HG02571 (cell line): ENCODE measurements at regions not wholly inside any gene's neighbourhood (a gene's known extent, or its start where the extent isn't known, plus 50 kb on each side); places are given as distances from the start of the nearest gene placed in this dataset.
"Not testable (repeated sequence)": the region's sequence is repeated elsewhere in the genome, so short reads cannot be mapped to it uniquely, and the experiment has no call there.

Source experiments
- ATAC-seq: cut with Tn5 transposase; IDR thresholded peaks from one replicate; pipeline ENCODE4 v1.9.1; 2021; ENCODE audit warnings: mild to moderate bottlenecking, moderate library complexity; ENCODE audit not compliant: unreplicated experiment

DNA sequence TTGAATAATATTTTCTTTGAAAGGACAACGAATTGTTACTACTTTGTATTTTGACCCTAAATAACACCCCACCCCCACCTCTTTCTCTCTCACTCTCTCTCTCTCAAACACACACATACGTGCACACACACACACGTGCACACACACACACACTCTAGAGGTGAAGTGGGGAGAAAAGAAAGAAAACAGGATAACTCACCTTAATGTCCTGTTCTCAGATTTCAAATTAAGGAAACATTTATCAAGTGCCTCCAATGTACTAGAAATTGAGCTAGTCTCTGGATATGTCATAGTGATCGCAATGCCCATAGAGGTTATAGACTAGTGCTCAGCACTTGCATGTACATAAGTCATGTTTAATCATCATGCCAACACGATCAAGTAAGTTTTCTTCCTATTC is 1483.6 kb upstream of the SEL1L start:
- no peak for ATAC-seq

DNA sequence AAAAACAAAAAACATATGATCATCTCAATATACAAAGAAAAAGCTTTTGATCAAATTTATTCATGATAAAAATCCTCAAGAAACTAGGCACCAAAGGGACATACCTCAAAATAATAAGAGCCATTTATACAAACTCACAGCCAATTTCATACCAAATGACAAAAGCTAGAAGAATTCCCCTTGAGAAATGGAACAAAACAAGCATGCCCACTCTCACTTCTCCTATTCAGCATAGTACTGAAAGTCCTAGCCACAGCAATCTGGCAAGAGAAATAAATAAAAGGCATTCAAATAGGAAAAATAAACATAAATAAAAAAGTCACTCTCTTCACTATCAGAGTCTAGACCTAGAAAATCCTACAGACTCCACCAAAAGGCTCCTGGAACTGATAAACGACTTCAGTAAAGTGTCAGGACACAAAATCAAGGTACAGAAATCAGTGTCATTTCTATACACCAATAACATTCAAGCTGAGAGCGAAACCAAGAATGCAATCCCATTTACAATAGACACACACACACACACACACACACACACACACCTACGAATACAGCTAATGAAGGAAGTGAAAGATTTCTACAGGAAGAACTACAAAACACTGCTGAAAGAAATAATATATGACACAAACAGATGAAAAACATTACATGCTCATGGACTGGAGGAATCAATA is 1486.2 kb upstream of the SEL1L start:
- no peak for ATAC-seq

DNA sequence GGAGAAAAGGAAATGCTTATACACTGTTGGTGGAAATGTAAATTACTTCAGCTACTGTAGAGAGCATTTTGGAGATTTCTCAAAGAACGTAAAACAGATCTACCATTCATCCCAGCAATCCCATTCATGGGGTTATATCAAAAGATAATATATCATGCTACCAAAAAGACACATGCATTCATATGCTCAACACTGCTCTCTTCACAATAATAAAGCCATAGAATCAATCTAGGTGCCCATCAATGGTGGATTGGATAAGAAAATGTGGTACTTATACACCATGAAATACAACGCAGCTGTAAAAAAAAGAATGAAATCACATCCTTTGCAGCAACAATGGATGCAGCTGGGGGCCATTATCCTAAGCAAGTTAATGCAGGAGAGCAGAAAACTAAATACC is 1487.7 kb upstream of the SEL1L start:
- ATAC-seq: no peak

DNA sequence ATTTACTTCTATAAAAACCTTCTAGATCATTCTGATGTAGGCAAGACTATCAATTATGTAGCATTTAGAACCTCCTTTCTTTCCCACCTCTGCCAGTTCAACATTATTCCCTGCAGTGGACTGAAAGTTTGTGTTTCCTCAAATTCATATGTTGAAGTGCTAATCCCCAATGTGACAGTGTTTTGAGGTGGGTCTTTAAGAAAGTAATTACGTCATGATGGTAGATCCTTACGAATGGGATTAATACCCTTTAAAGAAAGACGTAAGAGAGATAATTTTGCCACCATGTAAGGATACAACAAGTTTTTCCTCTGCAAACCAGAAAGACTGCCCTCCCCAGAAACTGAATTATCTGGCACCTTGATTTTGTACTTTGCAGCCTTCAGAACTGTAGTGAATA is 1489.7 kb upstream of the SEL1L start:
- no peak for ATAC-seq

DNA sequence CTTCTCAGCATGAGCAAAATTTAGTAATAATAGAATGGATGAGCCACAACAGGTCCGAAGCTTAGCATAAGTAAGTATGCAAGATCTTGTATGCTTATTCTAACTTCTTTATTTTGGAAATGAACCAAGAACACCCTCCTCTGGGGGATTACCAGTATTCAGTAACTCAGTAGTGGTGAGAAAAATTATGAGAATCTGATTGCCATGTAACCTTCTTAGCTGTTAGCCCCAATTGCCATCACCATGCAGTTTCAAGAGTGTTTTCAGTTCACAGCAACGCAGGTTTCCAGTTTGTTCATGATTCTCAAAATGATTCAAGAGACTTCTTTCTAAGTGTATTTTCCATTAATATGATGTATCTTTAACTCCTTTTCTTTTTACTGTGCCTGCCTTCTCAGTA is 1507.6 kb upstream of the SEL1L start:
- ATAC-seq: no peak

GRCh38 chr14:83042858-83043257 is 1509.2 kb upstream of the SEL1L start:
- no peak for ATAC-seq

DNA sequence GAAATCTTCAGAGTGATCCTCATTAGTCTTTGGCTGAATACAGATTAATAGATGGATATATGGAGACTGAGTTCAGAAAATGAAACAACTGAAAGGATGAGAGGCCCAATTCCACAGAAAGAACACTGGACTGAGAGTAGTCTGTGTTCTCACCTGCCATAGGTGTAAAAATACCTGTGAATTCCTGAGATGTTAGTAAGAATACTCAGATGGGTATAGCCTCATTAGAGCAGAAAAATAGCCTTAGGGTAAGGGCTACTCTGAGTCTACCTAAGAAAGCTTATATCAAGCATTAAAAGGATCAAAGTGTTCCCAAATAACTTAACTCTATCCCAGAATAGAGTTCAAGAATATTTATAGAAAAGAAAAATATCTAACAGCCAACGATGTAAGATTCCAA is 1510.3 kb upstream of the SEL1L start:
- no peak for ATAC-seq

DNA sequence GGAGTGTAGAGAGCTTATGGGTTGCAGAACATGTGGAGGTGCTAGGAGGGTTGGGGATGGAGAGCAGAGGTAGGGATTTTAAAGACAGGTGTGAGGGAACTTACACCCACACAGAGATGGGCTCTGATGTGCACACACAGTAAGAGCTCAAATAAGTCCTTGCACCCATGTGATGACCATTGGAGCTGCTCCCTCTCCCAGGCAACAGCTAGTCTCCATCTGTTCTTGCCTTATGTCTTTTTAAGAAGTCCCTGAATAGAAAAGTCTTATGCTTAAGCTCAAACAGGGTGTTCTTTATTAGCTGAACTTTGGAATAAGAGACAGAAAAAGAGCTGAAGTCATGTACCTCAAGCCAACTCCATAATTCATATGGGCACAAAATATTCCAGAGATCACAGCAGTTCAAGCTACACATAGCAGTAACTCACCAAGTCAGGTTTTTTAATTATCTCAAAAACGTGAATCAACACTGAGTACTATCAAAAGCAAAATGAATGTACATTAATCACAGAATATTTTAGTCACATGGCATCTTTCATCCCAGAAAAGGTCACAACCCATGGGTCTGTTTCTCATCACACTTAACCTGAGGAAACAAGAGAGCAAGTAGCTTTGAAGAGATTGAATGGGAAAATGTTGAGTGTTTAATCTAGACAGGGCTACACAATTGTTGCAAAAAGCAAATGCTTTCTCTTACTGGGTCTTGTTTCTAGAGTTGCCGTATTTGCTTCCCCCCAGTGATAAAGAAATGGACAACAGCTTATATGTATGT is 1513.6 kb upstream of the SEL1L start:
- no peak for ATAC-seq

DNA sequence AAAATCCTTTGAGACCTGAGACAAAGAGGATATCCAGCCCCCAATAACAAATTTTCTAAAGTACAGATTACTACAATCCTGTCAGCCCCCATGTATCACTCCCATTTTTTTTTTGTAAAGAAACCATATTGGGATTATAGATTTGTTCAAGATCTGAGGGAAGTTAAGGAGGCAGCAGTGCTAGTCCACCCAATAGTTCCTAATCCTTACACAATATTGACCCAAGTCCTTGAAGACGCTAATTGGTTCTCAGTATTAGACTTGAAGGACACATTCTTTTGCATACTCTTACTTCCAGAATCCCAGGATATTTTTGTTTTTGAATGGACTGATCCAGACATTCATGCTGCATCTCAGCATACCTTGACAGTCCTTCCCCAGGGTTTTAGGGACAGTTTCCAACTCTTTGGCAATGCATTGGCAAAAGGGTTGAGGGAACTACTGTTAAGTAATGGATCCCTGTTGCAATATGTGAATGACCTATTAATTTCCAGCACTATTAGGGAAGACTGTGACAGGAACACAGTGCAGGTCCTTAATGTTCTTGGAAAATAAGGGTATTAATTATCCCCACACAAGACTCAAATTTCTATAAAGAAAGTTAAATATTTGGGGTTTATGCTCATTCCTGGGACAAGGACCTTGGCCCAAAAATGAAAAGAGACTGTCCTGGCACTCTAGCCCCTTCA is 1519.5 kb upstream of the SEL1L start:
- no peak for ATAC-seq

GRCh38 chr14:83058068-83058467 is 1524.4 kb upstream of the SEL1L start:
- no peak for ATAC-seq

- peak; percentile 53 for ATAC-seq
Measured at GRCh38 chr14:83071888-83072501, 1538.3 kb upstream of the SEL1L start.

GRCh38 chr14:83085136-83085535 is 1551.5 kb upstream of the SEL1L start:
- no peak for ATAC-seq

DNA sequence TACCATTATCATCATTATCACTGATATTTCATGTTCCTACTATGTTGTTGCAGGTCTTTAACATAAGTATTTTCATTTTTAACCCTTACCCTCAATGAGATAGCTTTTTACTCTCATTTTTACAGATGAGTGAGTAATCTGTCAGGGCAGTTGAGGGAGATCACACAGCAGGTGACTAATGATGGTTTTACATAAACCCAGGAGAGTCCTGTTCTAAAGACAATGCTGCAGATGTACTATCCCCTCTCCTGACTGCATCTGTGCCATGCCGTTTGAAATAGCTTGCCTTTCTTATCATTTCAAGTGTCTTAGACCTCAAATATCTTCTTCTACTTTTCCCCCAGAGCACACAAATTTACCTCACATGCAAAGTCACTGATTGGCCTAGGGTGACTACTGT is 1552.1 kb upstream of the SEL1L start:
- no peak for ATAC-seq

DNA sequence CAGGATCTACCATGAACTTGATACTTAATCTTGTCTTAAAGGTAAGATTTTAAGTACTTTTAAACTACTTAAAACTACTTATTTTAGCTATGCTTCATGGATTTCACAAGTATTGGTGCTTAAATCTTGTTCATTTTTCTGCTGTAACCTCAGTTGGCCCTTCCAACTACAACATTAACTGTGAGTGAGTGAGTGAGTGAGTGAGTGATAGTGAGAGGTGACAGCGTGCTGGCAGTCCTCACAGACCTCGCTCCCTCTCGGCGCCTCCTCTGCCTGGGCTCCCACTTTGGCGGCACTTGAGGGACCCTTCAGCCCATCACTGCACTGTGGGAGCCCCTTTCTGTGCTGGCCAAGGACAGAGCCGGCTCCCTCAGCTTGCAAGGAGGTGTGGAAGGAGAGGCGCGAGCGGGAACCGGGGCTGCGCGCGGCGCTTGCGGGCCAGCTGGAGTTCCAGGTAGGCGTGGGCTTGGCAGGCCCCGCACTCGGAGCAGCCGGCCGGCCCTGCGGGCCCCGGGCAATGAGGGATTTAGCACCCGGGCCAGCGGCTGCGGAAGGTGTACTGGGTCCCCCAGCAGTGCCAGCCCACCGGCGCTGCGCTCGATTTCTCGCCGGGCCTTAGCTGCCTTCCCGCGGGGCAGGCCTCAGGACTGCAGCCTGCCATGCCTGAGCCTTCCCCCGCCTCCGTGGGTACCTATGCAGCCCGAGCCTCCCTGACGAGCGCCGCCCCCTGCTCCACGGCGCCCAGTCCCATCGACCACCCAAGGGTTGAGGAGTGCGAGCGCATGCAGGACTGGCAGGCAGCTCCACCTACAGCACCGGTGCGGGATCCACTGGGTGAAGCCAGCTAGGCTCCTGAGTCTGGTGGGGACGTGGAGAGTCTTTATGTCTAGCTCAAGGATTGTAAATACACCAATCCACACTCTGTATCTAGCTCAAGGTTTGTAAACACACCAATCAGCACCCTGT is 1558.6 kb upstream of the SEL1L start:
- ATAC-seq: not testable (repeated sequence)

GRCh38 chr14:83096092-83096491 is 1562.4 kb upstream of the SEL1L start:
- ATAC-seq: no peak

- ATAC-seq: no peak
Measured at GRCh38 chr14:83101846-83102245, 1568.2 kb upstream of the SEL1L start.

- no peak for ATAC-seq
Measured at GRCh38 chr14:83118029-83118428, 1584.4 kb upstream of the SEL1L start.

- no peak for ATAC-seq
Measured at GRCh38 chr14:83120187-83120586, 1586.5 kb upstream of the SEL1L start.

DNA sequence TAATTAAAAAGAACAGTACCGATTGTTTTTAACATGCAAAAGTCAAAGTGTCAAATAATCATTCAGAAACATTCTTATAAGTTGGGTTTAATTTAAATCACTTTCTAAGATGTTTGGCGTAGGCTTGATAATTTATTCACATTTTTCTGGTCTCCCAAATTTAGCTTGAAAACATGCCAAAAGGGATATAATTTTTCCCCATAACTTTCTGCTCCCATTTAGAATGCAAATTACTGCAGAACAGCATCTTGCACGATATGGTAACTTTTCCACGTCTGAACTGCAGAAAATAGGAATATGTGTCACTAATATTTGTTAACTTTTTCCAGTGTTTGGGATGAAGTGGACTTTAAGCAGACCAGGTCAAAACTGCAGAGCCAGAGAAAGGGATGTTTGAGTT is 1592.4 kb upstream of the SEL1L start:
- no peak for ATAC-seq

GRCh38 chr14:83128783-83129182 is 1595.1 kb upstream of the SEL1L start:
- ATAC-seq: no peak
